ENCODE measurements at regions not wholly inside any gene's neighbourhood (a gene's known extent, or its start where the extent isn't known, plus 50 kb on each side); places are given as distances from the start of the nearest gene placed in this dataset.

- no peak for TF ChIP-seq CTCF (IDR thresholded peaks at IDR 0.05)
- no peaks in the 10 kb centered on the region for H3K4me1 ChIP-seq
- no peaks in the 10 kb centered on the region for H3K9me3 ChIP-seq
- DNase-seq, result no peak
- H3K27ac ChIP-seq, result no peak overlapping the region
- H3K36me3 ChIP-seq, result no peaks in the 10 kb centered on the region
- H3K4me3 ChIP-seq, result no peak overlapping the region
- intact Hi-C loops (cut with DNase I), result no loop called here
- peak in 1 of 2 donors; percentile 23 for ATAC-seq
- H3K27me3 ChIP-seq (ENCODE audit: low read depth), result no peaks in the 10 kb centered on the region
These were observed 107.1 kb upstream of the NRP1 start for GRCh38 chr10:33441561-33441960.

GRCh38 chr10:33434933-33435332 lies 100.5 kb upstream of the NRP1 start:
- Histone ChIP-seq H3K27me3 (ENCODE audit: low read depth) (no peaks in the 10 kb centered on the region), H3K27ac (peak overlapping the region; percentile 38), H3K36me3 (no peaks in the 10 kb centered on the region), H3K4me3 (no peak overlapping the region), H3K9me3 (no peaks in the 10 kb centered on the region), H3K4me1 (no peaks in the 10 kb centered on the region)
- no peak for DNase-seq
- no peak for TF ChIP-seq CTCF (IDR thresholded peaks at IDR 0.05)
- intact Hi-C loops (cut with DNase I), result no loop called here
- ATAC-seq, result no peak

GRCh38 chr10:33428682-33429081 lies 94.2 kb upstream of the NRP1 start:
- Histone ChIP-seq H3K36me3 (no peaks in the 10 kb centered on the region), H3K4me3 (no peak overlapping the region), H3K4me1 (no peaks in the 10 kb centered on the region), H3K27ac (no peak overlapping the region), H3K9me3 (no peaks in the 10 kb centered on the region), H3K27me3 (ENCODE audit: low read depth) (no peaks in the 10 kb centered on the region)
- no peak for DNase-seq
- no peak for TF ChIP-seq CTCF (IDR thresholded peaks at IDR 0.05)
- intact Hi-C loops (cut with DNase I), result no loop called here
- no peak for ATAC-seq

- DNase-seq, result no peak
- TF ChIP-seq CTCF (IDR thresholded peaks at IDR 0.05), result no peak
- no peak overlapping the region for H3K4me3 ChIP-seq
- H3K4me1 ChIP-seq, result no peaks in the 10 kb centered on the region
- no peak for ATAC-seq
- H3K9me3 ChIP-seq, result no peaks in the 10 kb centered on the region
- no peaks in the 10 kb centered on the region for H3K27me3 ChIP-seq (ENCODE audit: low read depth)
- intact Hi-C loops (cut with DNase I), result no loop called here
- H3K27ac ChIP-seq, result no peak overlapping the region
- no peaks in the 10 kb centered on the region for H3K36me3 ChIP-seq
These were observed 88.7 kb upstream of the NRP1 start for GRCh38 chr10:33423154-33423529.

- no peak for TF ChIP-seq CTCF (IDR thresholded peaks at IDR 0.05)
- H3K36me3 ChIP-seq, result no peaks in the 10 kb centered on the region
- ATAC-seq, result no peak
- no peaks in the 10 kb centered on the region for H3K9me3 ChIP-seq
- H3K4me1 ChIP-seq, result no peaks in the 10 kb centered on the region
- no peak for DNase-seq
- intact Hi-C loops (cut with DNase I), result no loop called here
- no peak overlapping the region for H3K27ac ChIP-seq
- H3K27me3 ChIP-seq (ENCODE audit: low read depth), result no peaks in the 10 kb centered on the region
- H3K4me3 ChIP-seq, result no peak overlapping the region
These were observed 88.1 kb upstream of the NRP1 start for GRCh38 chr10:33422471-33423153.

Data from lower lobe of right lung (tissue), 2 donors.